ENCODE measurements at regions not wholly inside any gene's neighbourhood (a gene's known extent, or its start where the extent isn't known, plus 50 kb on each side); places are given as distances from the start of the nearest gene placed in this dataset.
A peak's percentile ranks its signal among the peaks of the same experiment; 100 is the strongest.

GRCh38 chr5:72651109-72651508 is 143.9 kb upstream of the ZNF366 start:
- no peak overlapping the region for H3K4me3 ChIP-seq (ENCODE audit: low read depth, low read length)
- DNase-seq (ENCODE audit: low read depth) = no peak
- TF ChIP-seq POLR2A (IDR thresholded peaks at IDR 0.05; ENCODE audit: extremely low read depth, insufficient read length) (no peak), MYC (IDR thresholded peaks at IDR 0.05; ENCODE audit: low read depth, low read length) (no peak)
- TF ChIP-seq, protein P1, sequence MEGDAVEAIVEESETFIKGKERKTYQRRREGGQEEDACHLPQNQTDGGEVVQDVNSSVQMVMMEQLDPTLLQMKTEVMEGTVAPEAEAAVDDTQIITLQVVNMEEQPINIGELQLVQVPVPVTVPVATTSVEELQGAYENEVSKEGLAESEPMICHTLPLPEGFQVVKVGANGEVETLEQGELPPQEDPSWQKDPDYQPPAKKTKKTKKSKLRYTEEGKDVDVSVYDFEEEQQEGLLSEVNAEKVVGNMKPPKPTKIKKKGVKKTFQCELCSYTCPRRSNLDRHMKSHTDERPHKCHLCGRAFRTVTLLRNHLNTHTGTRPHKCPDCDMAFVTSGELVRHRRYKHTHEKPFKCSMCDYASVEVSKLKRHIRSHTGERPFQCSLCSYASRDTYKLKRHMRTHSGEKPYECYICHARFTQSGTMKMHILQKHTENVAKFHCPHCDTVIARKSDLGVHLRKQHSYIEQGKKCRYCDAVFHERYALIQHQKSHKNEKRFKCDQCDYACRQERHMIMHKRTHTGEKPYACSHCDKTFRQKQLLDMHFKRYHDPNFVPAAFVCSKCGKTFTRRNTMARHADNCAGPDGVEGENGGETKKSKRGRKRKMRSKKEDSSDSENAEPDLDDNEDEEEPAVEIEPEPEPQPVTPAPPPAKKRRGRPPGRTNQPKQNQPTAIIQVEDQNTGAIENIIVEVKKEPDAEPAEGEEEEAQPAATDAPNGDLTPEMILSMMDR (IDR thresholded peaks at IDR 0.05; ENCODE audit: low read depth, low read length) = no peak
- TF ChIP-seq, protein P2, sequence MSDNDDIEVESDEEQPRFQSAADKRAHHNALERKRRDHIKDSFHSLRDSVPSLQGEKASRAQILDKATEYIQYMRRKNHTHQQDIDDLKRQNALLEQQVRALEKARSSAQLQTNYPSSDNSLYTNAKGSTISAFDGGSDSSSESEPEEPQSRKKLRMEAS (IDR thresholded peaks at IDR 0.05; ENCODE audit: low read depth, low read length) = no peak

- TF ChIP-seq, protein P2 (IDR thresholded peaks at IDR 0.05; ENCODE audit: low read depth, low read length) = no peak
- TF ChIP-seq, protein P1 (IDR thresholded peaks at IDR 0.05; ENCODE audit: low read depth, low read length) = no peak
- TF ChIP-seq MYC (IDR thresholded peaks at IDR 0.05; ENCODE audit: low read depth, low read length) (no peak), POLR2A (IDR thresholded peaks at IDR 0.05; ENCODE audit: extremely low read depth, insufficient read length) (no peak)
- peak; percentile 48 for DNase-seq (ENCODE audit: low read depth)
- no peak overlapping the region for H3K4me3 ChIP-seq (ENCODE audit: low read depth, low read length)
These were observed 142.2 kb upstream of the ZNF366 start for GRCh38 chr5:72649449-72649848.

DNA sequence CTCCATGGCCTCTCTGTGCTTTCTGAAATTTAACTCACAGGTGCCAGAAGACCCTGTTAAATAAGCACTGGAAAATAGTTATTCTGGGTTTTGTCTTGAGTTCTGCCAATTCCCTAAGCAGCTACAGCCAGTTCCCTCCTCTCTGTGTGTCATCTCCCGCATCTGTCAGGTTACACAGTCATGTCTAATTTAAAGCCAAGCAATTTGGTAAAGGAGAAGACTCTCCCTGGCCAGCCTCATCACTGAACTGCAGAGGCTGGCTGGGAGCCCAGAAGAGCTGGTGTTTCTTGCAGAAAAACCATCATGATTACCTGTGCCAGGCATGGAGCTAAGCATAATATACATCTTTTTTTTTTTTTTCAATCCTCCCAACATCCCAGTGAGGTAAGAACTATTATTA is 141.3 kb upstream of the ZNF366 start:
- TF ChIP-seq, protein P1 (IDR thresholded peaks at IDR 0.05; ENCODE audit: low read depth, low read length) = no peak
- TF ChIP-seq, protein P2 (IDR thresholded peaks at IDR 0.05; ENCODE audit: low read depth, low read length) = no peak
- TF ChIP-seq MYC (IDR thresholded peaks at IDR 0.05; ENCODE audit: low read depth, low read length) = no peak
- no peak for TF ChIP-seq POLR2A (IDR thresholded peaks at IDR 0.05; ENCODE audit: extremely low read depth, insufficient read length)
- no peak overlapping the region for H3K4me3 ChIP-seq (ENCODE audit: low read depth, low read length)
- no peak for DNase-seq (ENCODE audit: low read depth)

DNA sequence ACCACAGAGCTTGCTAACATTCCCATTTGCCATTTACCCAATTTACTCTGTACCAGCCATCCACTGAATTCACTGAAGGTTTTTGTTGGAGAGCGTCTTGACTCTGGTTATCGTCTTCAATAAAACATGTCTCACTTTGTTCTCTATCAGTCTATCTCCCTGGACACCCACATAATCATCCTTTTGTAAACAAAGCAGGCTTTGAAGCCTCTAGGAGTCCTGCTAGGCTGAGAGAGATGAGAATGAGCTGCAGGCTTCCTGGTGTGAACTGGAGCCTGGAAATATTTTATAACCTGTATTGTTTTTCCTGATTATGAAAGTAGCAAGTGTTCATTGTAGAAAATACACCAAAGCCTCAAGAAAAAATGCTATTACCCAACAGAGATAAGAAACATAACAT is 140.6 kb upstream of the ZNF366 start:
- no peak for DNase-seq (ENCODE audit: low read depth)
- TF ChIP-seq, protein P1 (IDR thresholded peaks at IDR 0.05; ENCODE audit: low read depth, low read length) = no peak
- TF ChIP-seq MYC (IDR thresholded peaks at IDR 0.05; ENCODE audit: low read depth, low read length) (no peak), POLR2A (IDR thresholded peaks at IDR 0.05; ENCODE audit: extremely low read depth, insufficient read length) (no peak)
- TF ChIP-seq, protein P2 (IDR thresholded peaks at IDR 0.05; ENCODE audit: low read depth, low read length) = no peak
- H3K4me3 ChIP-seq (ENCODE audit: low read depth, low read length) = no peak overlapping the region

DNA sequence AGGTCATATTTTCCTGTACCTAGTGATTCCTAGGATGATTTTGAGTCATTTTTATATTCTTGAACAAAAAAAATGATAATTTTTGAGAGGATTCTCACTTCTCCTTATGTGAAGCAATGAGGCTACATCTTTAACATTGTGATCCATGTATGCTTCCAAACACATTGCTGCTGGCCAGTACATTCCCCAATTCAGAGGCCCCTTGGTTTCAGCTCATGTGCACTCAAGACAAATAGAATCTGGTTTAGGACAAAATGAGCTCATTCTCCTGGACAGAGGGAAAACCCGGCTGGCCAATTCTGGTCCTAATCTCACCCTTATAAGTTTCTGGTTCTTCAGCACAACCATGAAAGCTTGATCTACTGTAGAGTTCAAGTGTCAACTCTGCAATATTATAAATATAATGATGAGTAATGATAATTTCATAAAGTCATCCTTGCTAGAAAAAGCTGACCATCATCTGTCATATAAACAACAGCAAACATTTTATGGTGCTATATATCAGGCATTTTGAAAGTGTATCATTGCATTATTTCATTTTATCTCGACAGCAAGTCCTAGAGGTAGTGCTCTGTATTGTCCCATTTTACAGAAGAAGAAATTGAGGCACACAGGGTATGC is 139.1 kb upstream of the ZNF366 start:
- TF ChIP-seq MYC (IDR thresholded peaks at IDR 0.05; ENCODE audit: low read depth, low read length) (no peak), POLR2A (IDR thresholded peaks at IDR 0.05; ENCODE audit: extremely low read depth, insufficient read length) (no peak)
- TF ChIP-seq, protein P1 (IDR thresholded peaks at IDR 0.05; ENCODE audit: low read depth, low read length) = no peak
- TF ChIP-seq, protein P2 (IDR thresholded peaks at IDR 0.05; ENCODE audit: low read depth, low read length) = no peak
- DNase-seq (ENCODE audit: low read depth) = no peak
- H3K4me3 ChIP-seq (ENCODE audit: low read depth, low read length) = no peak overlapping the region
